A549 (cell line): ENCODE measurements at regions not wholly inside any gene's neighbourhood (a gene's known extent, or its start where the extent isn't known, plus 50 kb on each side); places are given as distances from the start of the nearest gene placed in this dataset.

Source experiments
- ATAC-seq, 2 experiments: fragments of 200-7000 bp in 1 of 2; fragments of >200 bp in 1 of 2; cut with Nextera tagmentation in 1 of 2; cut with Tn5 transposase in 1 of 2; 3 replicates each; pipeline versions ENCODE4 v1.8.0 to v1.9.1; 2018 to 2020; ENCODE audit warnings: mild to moderate bottlenecking in 1 of 2, moderate library complexity in 1 of 2
- CTCF ChIA-PET: fragments of 300-600 bp; sonication (Branson Sonifier 250); formaldehyde crosslinking; extraction: SDS; loops from one replicate; lab custom pipeline; 2021; ENCODE audit warnings: antibody characterized with exemption, inconsistent platforms; lab: Yijun Ruan, JAX
- POLR2A ChIA-PET: fragments of 350-600 bp; formaldehyde crosslinking; extraction: SDS; loops from one replicate; lab custom pipeline; 2021; ENCODE audit warnings: antibody characterized with exemption, inconsistent platforms; lab: Yijun Ruan, JAX
- DNase-seq, 2 experiments: peaks; one replicate each; pipeline versions ENCODE4 v3.0.0 to v3.0.0-alpha.2; 2011 to 2016; ENCODE audit warnings: low read depth in 1 of 2, low spot score in 1 of 2
- FAIRE-seq: peaks from 2 replicates; lab custom pipeline; 2011; peaks lifted over from hg19 to GRCh38; lab: Jason Lieb, UNC
- H3K27ac ChIP-seq, 2 experiments: fragments of >200 bp; sonication (Bioruptor Twin); formaldehyde crosslinking; 3 replicates each; pipeline ENCODE4 v1.5.1; 2016 to 2017
- H3K4me1 ChIP-seq: fragments of >200 bp; sonication (Bioruptor Twin); formaldehyde crosslinking; 3 replicates; pipeline ENCODE4 v1.6.1; 2016
- H3K4me2 ChIP-seq: fragments of >200 bp; sonication (Bioruptor Twin); formaldehyde crosslinking; 3 replicates; pipeline ENCODE4 v1.6.1; 2016
- H3K4me3 ChIP-seq: fragments of >200 bp; sonication (Bioruptor Twin); formaldehyde crosslinking; 3 replicates; pipeline ENCODE4 v1.5.1; 2016
- H3K9me3 ChIP-seq: fragments of >200 bp; sonication (Bioruptor Twin); formaldehyde crosslinking; 3 replicates; pipeline ENCODE4 v1.6.1; 2016
- CBX2 ChIP-seq: fragments of 200-600 bp; sonication (generic); IDR thresholded peaks from 2 replicates; pipeline ENCODE4 v1.6.1; 2016; ENCODE audit warnings: low read depth, mild to moderate bottlenecking, borderline replicate concordance
- CBX8 ChIP-seq: fragments of 200-600 bp; sonication (generic); IDR thresholded peaks from 2 replicates; pipeline ENCODE4 v1.6.1; 2016
- CEBPB ChIP-seq, 2 experiments: fragments of >200 bp in 1 of 2; sonication (Bioruptor Twin) in 1 of 2; formaldehyde crosslinking in 1 of 2; IDR thresholded peaks; 2 replicates each; pipeline ENCODE4 v1.6.1; 2012 to 2016
- CHD2 ChIP-seq: fragments of 150-350 bp; IDR thresholded peaks from 2 replicates; pipeline ENCODE4 v1.6.1; 2014; ENCODE audit warnings: low read length; ENCODE audit not compliant: partially characterized antibody
- CHD4 ChIP-seq: fragments of 200-600 bp; sonication (generic); IDR thresholded peaks from 2 replicates; pipeline ENCODE4 v1.6.1; 2016; ENCODE audit warnings: antibody characterized with exemption, mild to moderate bottlenecking, borderline replicate concordance
- EHF ChIP-seq: fragments of 250-450 bp; sonication (Bioruptor Pico); IDR thresholded peaks from 2 replicates; pipeline ENCODE4 v1.5.0; 2020; ENCODE audit warnings: mild to moderate bottlenecking
- EHMT2 ChIP-seq: fragments of 200-600 bp; sonication (generic); IDR thresholded peaks from 2 replicates; pipeline ENCODE4 v1.6.1; 2016; ENCODE audit warnings: antibody characterized with exemption, low read depth, mild to moderate bottlenecking, moderate library complexity
- EP300 ChIP-seq, 2 experiments: fragments of >200 bp; sonication (Bioruptor Twin); formaldehyde crosslinking; IDR thresholded peaks; 2 replicates in 1 of 2; 3 replicates in 1 of 2; pipeline ENCODE4 v1.6.1; 2016 to 2017
- GATA3 ChIP-seq: IDR thresholded peaks from 2 replicates; pipeline ENCODE4 v1.6.1; 2012; ENCODE audit warnings: borderline replicate concordance
- HDAC2 ChIP-seq: fragments of 200-600 bp; sonication (generic); IDR thresholded peaks from 2 replicates; pipeline ENCODE4 v1.6.1; 2016
- HEYL ChIP-seq: fragments of 250-450 bp; sonication (Bioruptor Pico); IDR thresholded peaks from 2 replicates; pipeline ENCODE4 v1.8.0; 2021; ENCODE audit warnings: mild to moderate bottlenecking, moderate library complexity
- HOXB13 ChIP-seq: fragments of 250-450 bp; sonication (Bioruptor Pico); IDR thresholded peaks from 2 replicates; pipeline ENCODE4 v1.5.0; 2020; ENCODE audit warnings: low read depth, mild to moderate bottlenecking, moderate library complexity
- HOXB5 ChIP-seq: fragments of 250-450 bp; sonication (Bioruptor Pico); IDR thresholded peaks from 2 replicates; pipeline ENCODE4 v1.5.0; 2020; ENCODE audit warnings: mild to moderate bottlenecking, moderate library complexity
- KDM1A ChIP-seq: fragments of 200-600 bp; sonication (generic); IDR thresholded peaks from 2 replicates; pipeline ENCODE4 v1.6.1; 2016; ENCODE audit warnings: low read depth, mild to moderate bottlenecking
- KDM5A ChIP-seq: fragments of 200-600 bp; sonication (generic); IDR thresholded peaks from 2 replicates; pipeline ENCODE4 v1.6.1; 2016; ENCODE audit warnings: antibody characterized with exemption, mild to moderate bottlenecking
- MAFK ChIP-seq: fragments of 450-650 bp; IDR thresholded peaks from 2 replicates; pipeline ENCODE4 v1.6.1; 2014; ENCODE audit not compliant: partially characterized antibody
- MYC ChIP-seq: IDR thresholded peaks from 2 replicates; pipeline ENCODE4 v1.6.1; 2012; ENCODE audit warnings: mild to moderate bottlenecking, inconsistent platforms, low read length, improper control_type of control experiment, borderline replicate concordance
- NR3C1 ChIP-seq: fragments of >200 bp; sonication (Bioruptor Twin); formaldehyde crosslinking; IDR thresholded peaks from 3 replicates; pipeline ENCODE4 v1.6.1; 2017
- PHF8 ChIP-seq: fragments of 200-600 bp; sonication (generic); IDR thresholded peaks from 2 replicates; pipeline ENCODE4 v1.6.1; 2016; ENCODE audit warnings: low read depth, mild to moderate bottlenecking, antibody characterized with exemption, moderate library complexity, borderline replicate concordance
- POLR2A ChIP-seq: IDR thresholded peaks from 2 replicates; pipeline ENCODE4 v1.6.1; 2012; ENCODE audit warnings: mild to moderate bottlenecking, low read length
- POLR2AphosphoS2 ChIP-seq: conservative IDR thresholded peaks from 2 replicates; pipeline ENCODE4 v1.6.1; 2012; ENCODE audit warnings: low read length, improper control_type of control experiment, inconsistent platforms
- RAD21 ChIP-seq, 2 experiments: fragments of >200 bp in 1 of 2; sonication (Bioruptor Twin) in 1 of 2; formaldehyde crosslinking in 1 of 2; IDR thresholded peaks in 1 of 2; conservative IDR thresholded peaks in 1 of 2; 2 replicates in 1 of 2; 3 replicates in 1 of 2; pipeline ENCODE4 v1.6.1; 2012 to 2018; ENCODE audit warnings: inconsistent platforms in 1 of 2
- RARB ChIP-seq: fragments of 250-450 bp; sonication (Bioruptor Pico); IDR thresholded peaks from 2 replicates; pipeline ENCODE4 v1.8.0; 2021; ENCODE audit warnings: mild to moderate bottlenecking, moderate library complexity
- RFX5 ChIP-seq: fragments of 450-650 bp; IDR thresholded peaks from 2 replicates; pipeline ENCODE4 v1.7.1; 2014; ENCODE audit warnings: antibody characterized with exemption, mild to moderate bottlenecking, moderate library complexity
- RNF2 ChIP-seq: fragments of 200-600 bp; sonication (generic); IDR thresholded peaks from 2 replicates; pipeline ENCODE4 v1.6.1; 2016; ENCODE audit warnings: low read depth, mild to moderate bottlenecking, antibody characterized with exemption, moderate library complexity, borderline replicate concordance
- TFCP2L1 ChIP-seq: fragments of 250-450 bp; sonication (Bioruptor Pico); IDR thresholded peaks from 2 replicates; pipeline ENCODE4 v1.5.0; 2021; ENCODE audit warnings: mild to moderate bottlenecking
- ZFP36 ChIP-seq: fragments of 450-650 bp; IDR thresholded peaks from 2 replicates; pipeline ENCODE4 v1.6.1; 2014; ENCODE audit warnings: borderline replicate concordance; ENCODE audit not compliant: partially characterized antibody
- ZSCAN20 ChIP-seq: fragments of 250-450 bp; sonication (Bioruptor Pico); IDR thresholded peaks from 2 replicates; pipeline ENCODE4 v1.8.0; 2022; ENCODE audit warnings: mild to moderate bottlenecking, moderate library complexity
- WGBS: methylation state at CpG from one replicate; pipeline ENCODE4 v1.1.6; 2017; ENCODE audit errors: missing lambda C conversion rate; 5-methylcytosine and 5-hydroxymethylcytosine counted together
- TF ChIP-seq, protein P1 (sequence below): fragments of 150-350 bp; IDR thresholded peaks from 2 replicates; pipeline ENCODE4 v1.6.1; 2014; ENCODE audit warnings: low read depth, mild to moderate bottlenecking, low read length
- TF ChIP-seq, protein P2 (sequence below): fragments of 450-650 bp; IDR thresholded peaks from 2 replicates; pipeline ENCODE4 v1.6.1; 2014; ENCODE audit warnings: antibody characterized with exemption
- TF ChIP-seq, protein P3 (sequence below): fragments of >200 bp; sonication (Bioruptor Twin); formaldehyde crosslinking; IDR thresholded peaks from 2 replicates; pipeline ENCODE4 v1.6.1; 2016
- TF ChIP-seq, protein P4 (sequence below): IDR thresholded peaks from 2 replicates; pipeline ENCODE4 v1.6.1; 2012

DNA sequence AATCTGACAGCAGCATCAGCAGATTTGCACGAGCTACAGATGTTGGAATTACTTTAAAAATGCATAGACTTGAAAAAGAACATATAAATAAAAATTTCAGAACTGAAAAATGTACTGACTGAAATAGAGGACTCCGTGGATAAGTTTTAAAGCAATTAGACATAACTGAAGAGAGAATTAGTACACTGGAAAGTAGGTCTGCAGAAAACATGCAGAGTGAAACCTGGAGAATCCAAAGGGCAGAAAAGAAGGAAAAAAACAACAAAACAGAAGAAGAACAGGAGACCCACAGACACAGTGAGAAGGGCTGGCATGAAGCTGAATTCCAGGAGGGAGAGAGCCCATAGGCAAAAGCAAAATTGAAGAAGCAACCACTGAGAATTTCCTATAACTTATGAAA is 57.2 kb upstream of the ENPP7 start:
- no peak for DNase-seq
- ChIA-PET POLR2A (no interaction called here), CTCF (interaction anchor here (1.2 to 2.0 kb wide), 5 partner anchors 10 to 485 kb away, joined by 3 to 7 read pairs (median 4); no protein-coding TSS in a partner anchor)
- WGBS, result 4% methylated on average over 2 of the region's 2 CpGs
- FAIRE-seq, result no peak
- no peak for ATAC-seq
- no peaks in the 10 kb centered on the region for H3K4me1 ChIP-seq
- no peak overlapping the region for H3K4me2 ChIP-seq
- H3K27ac ChIP-seq, result no peak overlapping the region
- H3K9me3 ChIP-seq, result peaks cover 29% of the 10 kb centered on the region
- no peak overlapping the region for H3K4me3 ChIP-seq
- TF ChIP-seq, protein P1, sequence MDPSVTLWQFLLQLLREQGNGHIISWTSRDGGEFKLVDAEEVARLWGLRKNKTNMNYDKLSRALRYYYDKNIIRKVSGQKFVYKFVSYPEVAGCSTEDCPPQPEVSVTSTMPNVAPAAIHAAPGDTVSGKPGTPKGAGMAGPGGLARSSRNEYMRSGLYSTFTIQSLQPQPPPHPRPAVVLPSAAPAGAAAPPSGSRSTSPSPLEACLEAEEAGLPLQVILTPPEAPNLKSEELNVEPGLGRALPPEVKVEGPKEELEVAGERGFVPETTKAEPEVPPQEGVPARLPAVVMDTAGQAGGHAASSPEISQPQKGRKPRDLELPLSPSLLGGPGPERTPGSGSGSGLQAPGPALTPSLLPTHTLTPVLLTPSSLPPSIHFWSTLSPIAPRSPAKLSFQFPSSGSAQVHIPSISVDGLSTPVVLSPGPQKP, result no peak
- TF ChIP-seq KDM1A (peak; percentile 44; the same call in 1 of the 2 replicates), TFCP2L1 (CRISPR knock-in tag) (no peak), CEBPB (IDR thresholded peaks at IDR 0.05) (no peak)

DNA sequence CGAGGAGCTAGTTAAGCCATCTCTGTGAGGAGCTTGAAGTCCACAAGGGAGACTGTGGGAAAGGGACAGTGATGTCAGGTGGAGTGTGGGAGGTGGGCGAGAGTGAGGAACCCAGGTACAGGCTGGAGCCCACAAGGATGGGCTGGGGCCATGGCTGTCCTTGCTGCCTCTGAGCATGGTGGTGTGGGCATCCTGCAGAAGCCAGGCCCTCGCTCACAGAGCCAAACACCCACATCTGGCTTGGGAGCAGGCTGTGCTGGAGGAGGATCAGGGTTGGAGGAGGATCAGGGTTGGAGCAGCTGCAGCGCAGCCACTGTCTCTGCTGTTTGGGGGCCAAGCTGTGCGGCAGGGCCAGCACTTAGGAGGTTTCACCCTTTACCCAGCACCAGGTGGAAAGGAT is 58.2 kb upstream of the ENPP7 start:
- no peak overlapping the region for H3K4me3 ChIP-seq
- H3K4me2 ChIP-seq, result no peak overlapping the region
- ATAC-seq, result no peak
- DNase-seq, result no peak
- CTCF ChIA-PET, result interaction anchor here (0.8 to 2.0 kb wide), 6 partner anchors 9 to 484 kb away, joined by 3 to 7 read pairs (median 4); no protein-coding TSS in a partner anchor
- H3K9me3 ChIP-seq, result peaks cover 29% of the 10 kb centered on the region
- POLR2A ChIA-PET, result no interaction called here
- TF ChIP-seq HEYL (CRISPR knock-in tag) (no peak), CHD2 (no peak), RAD21 (conservative IDR thresholded peaks at IDR 0.05 in 1 of 2, IDR thresholded peaks at IDR 0.05 in 1 of 2) (no peak), CHD4 (no peak), ZFP36 (no peak), GATA3 (no peak), KDM5A (no peak), EP300 (IDR thresholded peaks at IDR 0.05) (no peak), HOXB5 (CRISPR knock-in tag) (no peak), MAFK (no peak), POLR2AphosphoS2 (no peak), POLR2A (no peak), PHF8 (no peak), ZSCAN20 (CRISPR knock-in tag) (no peak)
- TF ChIP-seq, protein P2, sequence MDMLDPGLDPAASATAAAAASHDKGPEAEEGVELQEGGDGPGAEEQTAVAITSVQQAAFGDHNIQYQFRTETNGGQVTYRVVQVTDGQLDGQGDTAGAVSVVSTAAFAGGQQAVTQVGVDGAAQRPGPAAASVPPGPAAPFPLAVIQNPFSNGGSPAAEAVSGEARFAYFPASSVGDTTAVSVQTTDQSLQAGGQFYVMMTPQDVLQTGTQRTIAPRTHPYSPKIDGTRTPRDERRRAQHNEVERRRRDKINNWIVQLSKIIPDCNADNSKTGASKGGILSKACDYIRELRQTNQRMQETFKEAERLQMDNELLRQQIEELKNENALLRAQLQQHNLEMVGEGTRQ, result no peak
- FAIRE-seq, result no peak
- H3K27ac ChIP-seq, result no peak overlapping the region
- 58% methylated on average over 5 of the region's 5 CpGs for WGBS
- H3K4me1 ChIP-seq, result no peaks in the 10 kb centered on the region

DNA sequence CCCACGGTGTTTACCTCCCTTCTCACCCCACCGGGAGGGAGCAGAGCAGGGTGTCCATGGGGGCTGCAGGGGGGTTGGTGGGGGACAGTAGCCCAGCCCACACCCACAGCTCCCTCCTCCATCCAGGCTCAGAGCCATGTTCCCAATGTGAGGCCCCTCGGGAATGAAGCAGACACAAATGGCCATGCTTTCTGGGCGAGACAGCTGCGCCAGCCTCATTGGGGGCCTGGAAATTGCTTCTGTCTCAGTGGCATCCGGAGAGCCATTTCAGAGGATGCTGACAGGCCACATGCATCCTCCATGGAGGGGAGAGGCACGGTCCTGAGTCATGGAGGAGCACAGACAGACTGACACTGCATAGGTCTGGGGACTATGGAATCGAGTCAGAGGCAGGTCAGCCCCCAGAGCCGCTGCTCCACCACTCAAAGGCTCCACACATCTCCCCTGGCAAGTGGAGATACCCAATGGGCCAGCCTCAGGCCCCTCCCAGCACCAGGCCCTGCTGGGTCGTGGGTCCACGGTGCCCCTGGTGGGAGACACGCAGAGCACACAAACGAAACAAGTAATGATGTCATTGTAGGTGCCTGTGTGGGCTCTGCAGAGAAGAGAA is 59.6 kb upstream of the ENPP7 start:
- ATAC-seq (peak; percentile 40 to 55; a peak in 3 of 6 replicates), DNase-seq (no peak), FAIRE-seq (no peak)
- WGBS, result 31% methylated on average over 12 of the region's 13 CpGs
- CTCF ChIA-PET, result interaction anchor here (0.8 to 1.6 kb wide), 2 partner anchors 13 to 37 kb away, joined by 4 to 8 read pairs; no protein-coding TSS in a partner anchor
- Histone ChIP-seq H3K4me1 (no peaks in the 10 kb centered on the region), H3K27ac (no peak overlapping the region), H3K9me3 (peaks cover 29% of the 10 kb centered on the region), H3K4me2 (no peak overlapping the region), H3K4me3 (no peak overlapping the region)
- POLR2A ChIA-PET, result no interaction called here
- TF ChIP-seq EHF (CRISPR knock-in tag) (no peak), HDAC2 (no peak), EP300 (IDR thresholded peaks at IDR 0.05) (no peak), CBX8 (no peak), RNF2 (no peak), RAD21 (conservative IDR thresholded peaks at IDR 0.05 in 1 of 2, IDR thresholded peaks at IDR 0.05 in 1 of 2) (no peak), TFCP2L1 (CRISPR knock-in tag) (no peak), RFX5 (no peak), HOXB13 (no peak), EHMT2 (no peak), NR3C1 (no peak), RARB (CRISPR knock-in tag) (no peak), CEBPB (IDR thresholded peaks at IDR 0.05) (no peak), MYC (no peak), HOXB5 (CRISPR knock-in tag) (no peak), CBX2 (no peak)
- TF ChIP-seq, protein P3, sequence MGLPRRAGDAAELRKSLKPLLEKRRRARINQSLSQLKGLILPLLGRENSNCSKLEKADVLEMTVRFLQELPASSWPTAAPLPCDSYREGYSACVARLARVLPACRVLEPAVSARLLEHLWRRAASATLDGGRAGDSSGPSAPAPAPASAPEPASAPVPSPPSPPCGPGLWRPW, result no peak
- TF ChIP-seq, protein P4, sequence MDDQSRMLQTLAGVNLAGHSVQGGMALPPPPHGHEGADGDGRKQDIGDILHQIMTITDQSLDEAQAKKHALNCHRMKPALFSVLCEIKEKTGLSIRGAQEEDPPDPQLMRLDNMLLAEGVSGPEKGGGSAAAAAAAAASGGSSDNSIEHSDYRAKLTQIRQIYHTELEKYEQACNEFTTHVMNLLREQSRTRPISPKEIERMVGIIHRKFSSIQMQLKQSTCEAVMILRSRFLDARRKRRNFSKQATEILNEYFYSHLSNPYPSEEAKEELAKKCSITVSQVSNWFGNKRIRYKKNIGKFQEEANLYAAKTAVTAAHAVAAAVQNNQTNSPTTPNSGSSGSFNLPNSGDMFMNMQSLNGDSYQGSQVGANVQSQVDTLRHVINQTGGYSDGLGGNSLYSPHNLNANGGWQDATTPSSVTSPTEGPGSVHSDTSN, result no peak
- TF ChIP-seq, protein P1, result no peak
